ENCODE measurements at regions not wholly inside any gene's neighbourhood (a gene's known extent, or its start where the extent isn't known, plus 50 kb on each side); places are given as distances from the start of the nearest gene placed in this dataset.

DNA sequence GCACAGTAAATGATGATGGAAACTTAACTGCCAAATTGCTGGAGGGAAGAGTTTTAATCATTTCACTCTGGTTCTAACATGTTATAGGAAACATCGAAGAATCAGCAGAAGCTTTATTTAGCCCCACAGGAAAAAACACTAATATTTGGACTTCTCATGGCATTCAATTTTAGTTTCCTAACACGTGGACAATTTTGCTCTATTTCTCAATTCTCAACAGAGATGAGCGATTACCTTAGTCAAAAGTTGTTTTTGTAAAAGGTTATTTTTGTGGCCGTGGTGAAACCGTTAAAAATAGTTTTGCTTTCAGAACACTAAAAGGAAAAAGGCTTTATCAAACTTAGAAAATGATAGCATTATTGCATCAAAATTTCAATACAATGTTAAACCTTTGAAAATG lies 235.2 kb downstream of the PLK2 start:
- H3K27me3 ChIP-seq = no peaks in the 10 kb centered on the region
- peak overlapping the region in 1 of 2 donors; percentile 31 for H3K27ac ChIP-seq
- no peaks in the 10 kb centered on the region for H3K9me3 ChIP-seq
- peaks cover 1% of the 10 kb centered on the region for H3K4me1 ChIP-seq (ENCODE audit: insufficient read depth)
- 3 to 18% (median 5%) methylated on average over 5 of the region's 5 CpGs for WGBS, 3 donors
- intact Hi-C loops (cut with DNase I) = no loop called here
- TF ChIP-seq, protein P1, sequence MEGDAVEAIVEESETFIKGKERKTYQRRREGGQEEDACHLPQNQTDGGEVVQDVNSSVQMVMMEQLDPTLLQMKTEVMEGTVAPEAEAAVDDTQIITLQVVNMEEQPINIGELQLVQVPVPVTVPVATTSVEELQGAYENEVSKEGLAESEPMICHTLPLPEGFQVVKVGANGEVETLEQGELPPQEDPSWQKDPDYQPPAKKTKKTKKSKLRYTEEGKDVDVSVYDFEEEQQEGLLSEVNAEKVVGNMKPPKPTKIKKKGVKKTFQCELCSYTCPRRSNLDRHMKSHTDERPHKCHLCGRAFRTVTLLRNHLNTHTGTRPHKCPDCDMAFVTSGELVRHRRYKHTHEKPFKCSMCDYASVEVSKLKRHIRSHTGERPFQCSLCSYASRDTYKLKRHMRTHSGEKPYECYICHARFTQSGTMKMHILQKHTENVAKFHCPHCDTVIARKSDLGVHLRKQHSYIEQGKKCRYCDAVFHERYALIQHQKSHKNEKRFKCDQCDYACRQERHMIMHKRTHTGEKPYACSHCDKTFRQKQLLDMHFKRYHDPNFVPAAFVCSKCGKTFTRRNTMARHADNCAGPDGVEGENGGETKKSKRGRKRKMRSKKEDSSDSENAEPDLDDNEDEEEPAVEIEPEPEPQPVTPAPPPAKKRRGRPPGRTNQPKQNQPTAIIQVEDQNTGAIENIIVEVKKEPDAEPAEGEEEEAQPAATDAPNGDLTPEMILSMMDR (IDR thresholded peaks at IDR 0.05) = no peak
- TF ChIP-seq EP300 (IDR thresholded peaks at IDR 0.05) = no peak
- TF ChIP-seq POLR2A (IDR thresholded peaks at IDR 0.05) = no peak
- no peak overlapping the region for H3K4me3 ChIP-seq
- DNase-seq = no peak
- no peaks in the 10 kb centered on the region for H3K36me3 ChIP-seq

DNA sequence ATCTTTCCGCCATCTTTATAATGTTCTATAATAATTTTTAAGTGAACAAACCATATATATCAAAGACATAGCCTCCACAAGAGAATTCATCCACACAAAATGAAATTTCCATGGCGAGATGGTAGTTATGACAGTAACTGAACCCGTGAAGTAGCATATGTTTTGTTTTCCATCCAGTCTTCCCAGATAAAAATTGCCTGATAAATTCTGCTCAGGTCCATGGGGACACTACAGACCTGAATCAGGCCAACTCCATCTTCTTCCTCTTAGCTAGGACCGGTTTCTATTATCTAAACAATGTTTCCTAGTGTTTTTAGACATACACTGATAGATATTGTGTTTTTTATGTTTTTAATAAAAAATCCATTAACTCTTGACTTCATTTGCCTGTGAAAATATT lies 235.7 kb downstream of the PLK2 start:
- Histone ChIP-seq H3K4me1 (ENCODE audit: insufficient read depth) (peaks cover 1% of the 10 kb centered on the region), H3K27me3 (no peaks in the 10 kb centered on the region), H3K27ac (peak overlapping the region in 1 of 2 donors; percentile 31), H3K4me3 (no peak overlapping the region), H3K9me3 (no peaks in the 10 kb centered on the region), H3K36me3 (no peaks in the 10 kb centered on the region)
- no peak for DNase-seq
- 58 to 66% (median 64%) methylated on average over 4 of the region's 4 CpGs for WGBS, 3 donors
- TF ChIP-seq, protein P1 (IDR thresholded peaks at IDR 0.05) = no peak
- TF ChIP-seq EP300 (IDR thresholded peaks at IDR 0.05) (no peak), POLR2A (IDR thresholded peaks at IDR 0.05) (no peak)
- intact Hi-C loops (cut with DNase I) = no loop called here

DNA sequence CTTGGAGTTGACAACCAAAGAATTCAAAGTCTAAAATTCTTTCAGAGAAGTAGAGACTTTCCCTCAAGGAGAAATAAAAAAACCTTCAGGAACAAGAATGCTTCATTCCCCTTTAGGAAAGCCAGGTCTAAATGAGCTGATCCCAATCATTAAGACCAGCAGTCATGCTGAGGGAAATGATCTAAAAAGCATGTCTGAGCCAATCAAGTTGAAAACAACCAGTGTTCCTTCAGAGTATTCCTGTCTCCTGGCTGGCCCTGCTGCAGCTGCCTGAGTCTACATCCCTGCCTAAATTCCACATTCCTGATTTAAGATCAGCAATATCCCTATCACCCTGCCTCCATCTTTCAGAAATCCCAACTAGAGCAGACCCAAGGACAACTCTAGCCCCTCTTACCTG lies 244.5 kb downstream of the PLK2 start:
- Histone ChIP-seq H3K27ac (no peak overlapping the region), H3K9me3 (peaks cover 0 to 3% of the 10 kb centered on the region in 2 donors), H3K4me3 (no peak overlapping the region), H3K36me3 (no peaks in the 10 kb centered on the region), H3K4me1 (ENCODE audit: insufficient read depth) (no peaks in the 10 kb centered on the region), H3K27me3 (no peaks in the 10 kb centered on the region)
- intact Hi-C loops (cut with DNase I) = no loop called here
- no peak for DNase-seq
- TF ChIP-seq POLR2A (IDR thresholded peaks at IDR 0.05) (no peak), EP300 (IDR thresholded peaks at IDR 0.05) (no peak)
- TF ChIP-seq, protein P1 (IDR thresholded peaks at IDR 0.05) = no peak

DNA sequence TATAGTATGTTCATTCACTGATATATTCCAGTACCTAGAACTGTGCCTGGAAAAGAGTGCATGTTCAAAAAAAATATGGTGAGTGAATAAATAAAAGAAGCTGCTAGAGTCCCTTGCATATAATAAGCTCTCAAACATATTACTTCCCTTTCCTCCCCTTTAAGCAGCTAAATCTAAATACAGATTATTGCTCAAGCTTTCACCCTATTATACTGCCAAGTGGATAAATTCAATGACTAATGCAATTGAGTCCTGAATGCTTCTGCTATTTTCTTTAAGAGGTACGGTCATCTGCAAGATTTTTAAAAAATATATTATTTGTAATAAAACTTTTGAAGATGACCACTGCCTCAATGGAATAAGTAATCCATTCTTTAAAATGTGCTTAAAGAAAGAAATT lies 248.4 kb downstream of the PLK2 start:
- WGBS, 3 donors = 86 to 94% (median 90%) methylated on average over 1 of the region's 1 CpG
- H3K4me3 ChIP-seq = no peak overlapping the region
- peaks cover 0 to 3% of the 10 kb centered on the region in 2 donors for H3K9me3 ChIP-seq
- DNase-seq = no peak
- TF ChIP-seq EP300 (IDR thresholded peaks at IDR 0.05) (no peak), POLR2A (IDR thresholded peaks at IDR 0.05) (no peak)
- TF ChIP-seq, protein P1 (IDR thresholded peaks at IDR 0.05) = no peak
- H3K27me3 ChIP-seq = no peaks in the 10 kb centered on the region
- no peaks in the 10 kb centered on the region for H3K36me3 ChIP-seq
- H3K4me1 ChIP-seq (ENCODE audit: insufficient read depth) = no peaks in the 10 kb centered on the region
- H3K27ac ChIP-seq = no peak overlapping the region
- intact Hi-C loops (cut with DNase I) = no loop called here

DNA sequence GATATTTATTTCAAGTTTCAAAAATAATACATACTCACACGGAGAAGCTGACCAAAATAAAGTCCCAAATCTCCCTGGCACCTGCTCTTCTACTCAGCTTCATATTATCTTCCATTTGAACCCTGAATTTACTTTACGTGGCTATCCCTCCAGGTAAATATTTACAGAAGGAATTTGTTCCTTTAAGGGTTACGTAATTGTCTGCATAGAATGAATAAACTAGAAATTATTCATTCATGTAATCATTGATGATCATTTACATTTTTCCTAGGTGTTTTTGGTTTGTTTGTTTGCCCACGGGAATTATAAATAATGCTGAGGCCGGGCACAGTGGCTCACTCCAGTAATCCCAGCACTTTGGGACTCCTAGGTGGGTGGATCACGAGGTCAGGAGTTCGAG lies 251.2 kb downstream of the PLK2 start:
- Histone ChIP-seq H3K27me3 (no peaks in the 10 kb centered on the region), H3K4me3 (no peak overlapping the region), H3K4me1 (ENCODE audit: insufficient read depth) (no peaks in the 10 kb centered on the region), H3K36me3 (no peaks in the 10 kb centered on the region), H3K9me3 (no peaks in the 10 kb centered on the region), H3K27ac (no peak overlapping the region)
- no peak for TF ChIP-seq EP300 (IDR thresholded peaks at IDR 0.05)
- TF ChIP-seq, protein P1 (IDR thresholded peaks at IDR 0.05) = no peak
- no peak for TF ChIP-seq POLR2A (IDR thresholded peaks at IDR 0.05)
- intact Hi-C loops (cut with DNase I) = no loop called here
- no peak for DNase-seq
- WGBS, 3 donors = 85 to 88% (median 85%) methylated on average over 7 of the region's 7 CpGs

Data from ovary (tissue), 7 donors.